Esophagus muscularis mucosa (tissue), 4 donors: ENCODE measurements at regions not wholly inside any gene's neighbourhood (a gene's known extent, or its start where the extent isn't known, plus 50 kb on each side); places are given as distances from the start of the nearest gene placed in this dataset.
"Not testable (repeated sequence)": the region's sequence is repeated elsewhere in the genome, so short reads cannot be mapped to it uniquely, and the experiment has no call there.

Experiments
- DNase-seq: peaks from one replicate; pipeline ENCODE4 v3.0.0-alpha.2; 2017; ENCODE audit errors: extremely low spot score
- H3K27ac ChIP-seq, 4 donors: fragments of 200-600 bp; sonication (generic); replicated peaks in 1 of 4; 1 replicate in 3 of 4; 2 replicates in 1 of 4; pipeline ENCODE4 v1.5.1; 2016 to 2019; ENCODE audit warnings: mild to moderate bottlenecking in 1 of 4
- H3K27me3 ChIP-seq, 4 donors: fragments of 200-600 bp; sonication (generic); one replicate each; pipeline versions ENCODE4 v1.5.1 to v1.6.0; 2016 to 2019
- H3K36me3 ChIP-seq, 4 donors: fragments of 200-600 bp; sonication (generic); one replicate each; pipeline ENCODE4 v1.5.1; 2016 to 2019
- H3K4me1 ChIP-seq, 4 donors: fragments of 200-600 bp; sonication (generic); one replicate each; pipeline ENCODE4 v1.5.1; 2016 to 2019
- H3K4me3 ChIP-seq, 4 donors: fragments of 200-600 bp; sonication (generic); 1 replicate in 2 of 4; 2 replicates in 2 of 4; pipeline ENCODE4 v1.5.1; 2016 to 2019; ENCODE audit warnings: mild to moderate bottlenecking in 4 of 4, moderate library complexity in 1 of 4
- H3K9me3 ChIP-seq, 4 donors: fragments of 200-600 bp; sonication (generic); 1 replicate in 3 of 4; 2 replicates in 1 of 4; pipeline ENCODE4 v1.5.1; 2016 to 2019
- EP300 ChIP-seq: sonication (generic); formaldehyde crosslinking; IDR thresholded peaks from one replicate; pipeline ENCODE4 v1.6.1; 2017; ENCODE audit warnings: antibody characterized with exemption
- POLR2A ChIP-seq: fragments of 450-650 bp; IDR thresholded peaks from one replicate; pipeline ENCODE4 v1.6.1; 2017; ENCODE audit warnings: antibody characterized with exemption, moderate library complexity, mild to moderate bottlenecking, low read depth
- POLR2AphosphoS5 ChIP-seq, 2 donors: sonication (generic); formaldehyde crosslinking; IDR thresholded peaks; one replicate each; pipeline ENCODE4 v1.6.1; 2017; ENCODE audit warnings: antibody characterized with exemption in 2 of 2
- WGBS: methylation state at CpG from one replicate; pipeline ENCODE4 v1.1.5; 2018; 5-methylcytosine and 5-hydroxymethylcytosine counted together
- intact Hi-C: fragments of 100-400 bp; cut with DNase I; formaldehyde crosslinking; loops from one replicate; pipeline ENCODE4 v1.15.1; 2023
- TF ChIP-seq, protein P1 (sequence below), 3 experiments: fragments of 200-600 bp in 2 of 3; fragments of 450-650 bp in 1 of 3; sonication (generic) in 2 of 3; IDR thresholded peaks; one replicate each; pipeline ENCODE4 v1.5.1; 2017 to 2019; ENCODE audit warnings: antibody characterized with exemption in 3 of 3, mild to moderate bottlenecking in 2 of 3, moderate library complexity in 1 of 3

DNA sequence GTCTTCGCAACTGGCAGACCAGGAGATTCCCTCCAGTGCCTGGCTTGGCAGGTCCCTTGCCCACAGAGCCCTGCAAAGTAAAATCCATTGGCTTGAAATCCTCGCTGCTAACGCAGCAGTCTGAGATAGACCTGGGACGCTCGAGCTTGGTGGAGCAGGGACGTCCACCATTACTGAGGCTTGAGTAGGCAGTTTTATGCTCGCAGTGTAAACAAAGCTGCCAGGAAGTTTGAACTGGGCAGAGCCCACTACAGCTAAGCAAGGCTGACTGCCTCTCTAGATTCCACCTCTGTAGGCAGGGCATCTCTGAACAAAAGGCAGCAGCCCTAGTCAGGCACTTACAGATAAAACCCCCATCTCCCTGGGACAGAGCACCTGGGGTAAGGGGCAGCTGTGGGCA is 205.0 kb upstream of the MME start:
- Histone ChIP-seq H3K4me1 (no peaks in the 10 kb centered on the region), H3K27me3 (no peaks in the 10 kb centered on the region), H3K36me3 (no peaks in the 10 kb centered on the region), H3K9me3 (peaks cover 0 to 5% (median 0%) of the 10 kb centered on the region in 4 donors), H3K4me3 (no peak overlapping the region), H3K27ac (no peak overlapping the region)
- no CpG with 5 or more reads among the region's 7 CpGs for WGBS
- no peak for DNase-seq
- intact Hi-C loops, result no loop called here
- TF ChIP-seq POLR2AphosphoS5 (IDR thresholded peaks at IDR 0.05), result no peak
- no peak for TF ChIP-seq POLR2A
- no peak for TF ChIP-seq EP300
- TF ChIP-seq, protein P1, sequence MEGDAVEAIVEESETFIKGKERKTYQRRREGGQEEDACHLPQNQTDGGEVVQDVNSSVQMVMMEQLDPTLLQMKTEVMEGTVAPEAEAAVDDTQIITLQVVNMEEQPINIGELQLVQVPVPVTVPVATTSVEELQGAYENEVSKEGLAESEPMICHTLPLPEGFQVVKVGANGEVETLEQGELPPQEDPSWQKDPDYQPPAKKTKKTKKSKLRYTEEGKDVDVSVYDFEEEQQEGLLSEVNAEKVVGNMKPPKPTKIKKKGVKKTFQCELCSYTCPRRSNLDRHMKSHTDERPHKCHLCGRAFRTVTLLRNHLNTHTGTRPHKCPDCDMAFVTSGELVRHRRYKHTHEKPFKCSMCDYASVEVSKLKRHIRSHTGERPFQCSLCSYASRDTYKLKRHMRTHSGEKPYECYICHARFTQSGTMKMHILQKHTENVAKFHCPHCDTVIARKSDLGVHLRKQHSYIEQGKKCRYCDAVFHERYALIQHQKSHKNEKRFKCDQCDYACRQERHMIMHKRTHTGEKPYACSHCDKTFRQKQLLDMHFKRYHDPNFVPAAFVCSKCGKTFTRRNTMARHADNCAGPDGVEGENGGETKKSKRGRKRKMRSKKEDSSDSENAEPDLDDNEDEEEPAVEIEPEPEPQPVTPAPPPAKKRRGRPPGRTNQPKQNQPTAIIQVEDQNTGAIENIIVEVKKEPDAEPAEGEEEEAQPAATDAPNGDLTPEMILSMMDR (IDR thresholded peaks at IDR 0.05), result no peak

DNA sequence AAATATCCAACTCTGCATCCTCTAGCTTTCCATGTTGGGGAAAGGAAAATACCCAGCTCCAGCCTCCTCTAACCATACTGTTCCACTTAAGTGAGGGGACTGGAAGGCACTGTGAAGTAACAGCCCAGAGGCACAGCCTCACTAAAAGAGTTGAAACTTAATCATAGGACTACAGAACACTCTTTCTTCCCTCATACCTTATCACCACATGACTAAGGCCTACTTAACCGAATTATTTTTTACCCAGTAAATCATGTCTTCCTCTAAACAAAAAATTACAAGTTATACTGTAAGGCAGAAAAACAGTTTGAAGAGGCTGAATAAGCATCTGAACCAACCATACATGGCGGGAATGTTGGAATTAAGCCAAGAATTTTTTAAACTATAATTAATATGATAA is 207.4 kb upstream of the MME start:
- TF ChIP-seq POLR2A (no peak), POLR2AphosphoS5 (IDR thresholded peaks at IDR 0.05) (no peak), EP300 (no peak)
- TF ChIP-seq, protein P1 (IDR thresholded peaks at IDR 0.05), result no peak
- DNase-seq, result no peak
- WGBS, result 92% methylated on average over 2 of the region's 2 CpGs
- no peaks in the 10 kb centered on the region for H3K4me1 ChIP-seq
- no peaks in the 10 kb centered on the region for H3K36me3 ChIP-seq
- no peak overlapping the region for H3K4me3 ChIP-seq
- no peaks in the 10 kb centered on the region for H3K27me3 ChIP-seq
- intact Hi-C loops, result no loop called here
- no peaks in the 10 kb centered on the region for H3K9me3 ChIP-seq
- H3K27ac ChIP-seq, result no peak overlapping the region

DNA sequence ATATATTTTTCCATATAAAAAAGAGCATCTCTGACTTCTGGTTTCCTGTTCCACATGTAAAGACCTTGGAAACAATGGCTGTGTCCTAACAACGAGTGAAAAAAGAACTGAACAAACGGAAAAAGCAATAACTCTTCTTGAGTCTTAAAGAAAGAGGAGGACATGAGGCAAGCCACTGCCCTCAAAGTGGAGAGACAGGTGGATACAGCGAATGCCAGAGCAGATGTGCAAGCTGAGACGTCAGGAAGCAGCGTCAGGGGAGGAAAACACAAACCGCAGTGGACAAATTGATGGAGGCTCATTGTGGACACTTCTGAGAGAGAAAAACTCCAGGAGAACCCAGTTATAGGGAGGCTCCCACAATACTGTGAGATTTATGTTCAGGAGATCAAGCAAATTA is 208.0 kb upstream of the MME start:
- Histone ChIP-seq H3K4me3 (no peak overlapping the region), H3K9me3 (no peaks in the 10 kb centered on the region), H3K36me3 (no peaks in the 10 kb centered on the region), H3K27ac (no peak overlapping the region), H3K27me3 (no peaks in the 10 kb centered on the region), H3K4me1 (no peaks in the 10 kb centered on the region)
- TF ChIP-seq, protein P1 (IDR thresholded peaks at IDR 0.05), result no peak
- TF ChIP-seq POLR2A, result no peak
- TF ChIP-seq EP300, result no peak
- no peak for TF ChIP-seq POLR2AphosphoS5 (IDR thresholded peaks at IDR 0.05)
- WGBS, result 55% methylated on average over 6 of the region's 6 CpGs
- no peak for DNase-seq
- intact Hi-C loops, result no loop called here

DNA sequence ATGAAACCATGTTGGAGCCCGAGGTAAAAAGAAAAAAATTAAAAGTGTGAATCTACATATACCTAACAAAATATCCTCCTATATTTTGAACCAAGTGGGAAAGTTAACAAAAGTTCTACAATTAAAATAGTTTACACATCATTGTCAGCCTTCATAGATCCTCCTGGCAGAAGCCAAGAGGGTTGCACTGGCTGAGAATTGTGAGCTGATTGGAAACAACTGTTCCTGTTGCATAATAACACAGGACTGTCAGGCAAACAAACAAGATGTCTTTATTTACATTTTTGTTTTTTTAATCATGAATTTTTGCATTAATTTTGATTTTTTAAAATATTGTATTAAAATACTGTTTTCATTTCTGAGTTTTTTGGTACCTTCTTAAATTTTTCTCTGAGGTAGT is 215.2 kb upstream of the MME start:
- H3K36me3 ChIP-seq, result no peaks in the 10 kb centered on the region
- no peaks in the 10 kb centered on the region for H3K4me1 ChIP-seq
- H3K9me3 ChIP-seq, result no peaks in the 10 kb centered on the region
- no peak overlapping the region for H3K4me3 ChIP-seq
- WGBS, result 69% methylated on average over 1 of the region's 1 CpG
- H3K27ac ChIP-seq, result no peak overlapping the region
- intact Hi-C loops, result no loop called here
- no peaks in the 10 kb centered on the region for H3K27me3 ChIP-seq
- TF ChIP-seq, protein P1 (IDR thresholded peaks at IDR 0.05), result no peak
- TF ChIP-seq POLR2AphosphoS5 (IDR thresholded peaks at IDR 0.05) (no peak), EP300 (no peak), POLR2A (no peak)
- DNase-seq, result no peak

DNA sequence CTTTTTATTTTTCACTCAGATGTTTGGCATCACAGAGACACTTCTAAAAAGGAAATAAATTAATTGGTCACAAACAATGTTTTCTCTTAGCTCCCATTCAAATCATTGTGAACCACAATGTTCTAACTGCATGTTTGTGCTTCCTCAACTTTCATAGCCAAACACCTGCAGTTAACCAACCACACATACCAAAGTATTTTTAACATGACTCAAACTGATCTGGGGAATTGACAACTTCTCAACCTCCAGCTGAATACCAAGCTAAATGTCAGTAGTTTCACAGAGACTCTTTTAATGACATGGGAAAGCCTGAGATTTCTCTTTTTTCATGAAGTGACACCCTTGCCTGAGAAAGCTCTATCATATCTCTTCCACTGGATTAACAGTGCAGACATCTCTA is 217.9 kb upstream of the MME start:
- H3K9me3 ChIP-seq, result no peaks in the 10 kb centered on the region
- DNase-seq, result no peak
- intact Hi-C loops, result no loop called here
- no peak overlapping the region for H3K4me3 ChIP-seq
- no peaks in the 10 kb centered on the region for H3K36me3 ChIP-seq
- H3K27me3 ChIP-seq, result no peaks in the 10 kb centered on the region
- no peaks in the 10 kb centered on the region for H3K4me1 ChIP-seq
- no peak for TF ChIP-seq POLR2AphosphoS5 (IDR thresholded peaks at IDR 0.05)
- no peak for TF ChIP-seq POLR2A
- TF ChIP-seq EP300, result no peak
- TF ChIP-seq, protein P1 (IDR thresholded peaks at IDR 0.05), result no peak
- H3K27ac ChIP-seq, result no peak overlapping the region

DNA sequence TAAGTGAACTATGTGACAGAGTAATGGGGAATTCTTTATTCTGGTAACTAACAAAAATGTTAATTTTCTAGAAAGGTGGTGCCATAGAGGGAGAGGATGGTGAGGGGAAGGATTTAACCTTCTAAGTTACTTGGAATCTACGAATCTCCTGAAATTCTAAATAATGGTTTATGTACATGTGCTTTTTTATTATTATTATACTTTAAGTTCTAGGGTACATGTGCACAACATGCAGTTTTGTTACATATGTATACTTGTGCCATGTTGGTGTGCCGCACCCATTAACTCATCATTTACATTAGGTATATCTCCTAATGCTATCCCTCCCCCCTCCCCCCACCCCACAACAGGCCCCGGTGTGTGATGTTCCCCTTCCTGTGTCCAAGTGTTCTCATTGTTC is 227.1 kb upstream of the MME start:
- intact Hi-C loops, H3K36me3 ChIP-seq, H3K27me3 ChIP-seq, H3K4me3 ChIP-seq, H3K4me1 ChIP-seq, H3K9me3 ChIP-seq, DNase-seq, H3K27ac ChIP-seq: not testable (repeated sequence)
- 91% methylated on average over 3 of the region's 3 CpGs for WGBS
